HepG2 (cell line): ENCODE measurements at regions not wholly inside any gene's neighbourhood (a gene's known extent, or its start where the extent isn't known, plus 50 kb on each side); places are given as distances from the start of the nearest gene placed in this dataset.

ENCODE experiments used
- ATAC-seq: fragments of 200-7000 bp; cut with Tn5 transposase; 3 replicates; pipeline ENCODE4 v1.9.1; 2020; ENCODE audit warnings: mild to moderate bottlenecking, moderate library complexity
- BruUV-seq: library from RNA; stranded (reverse); fragments of 400-500 nt; replicated peaks from 2 replicates; lab custom pipeline; 2021; lab: Mats Ljungman, UMichigan
- CTCF ChIA-PET: fragments of 300-600 bp; formaldehyde crosslinking; extraction: SDS; loops from one replicate; lab custom pipeline; 2021; ENCODE audit warnings: low total read pairs, inconsistent platforms, low intra/inter-chr PET ratio; lab: Yijun Ruan, JAX
- POLR2A ChIA-PET: fragments of 350-600 bp; sonication (Branson Sonifier 250); formaldehyde crosslinking; loops from one replicate; lab custom pipeline; 2020; ENCODE audit warnings: antibody characterized with exemption, inconsistent platforms; lab: Yijun Ruan, JAX
- DNase-seq: peaks from one replicate; pipeline ENCODE4 v3.0.0-alpha.2; 2015; ENCODE audit warnings: low spot score
- FAIRE-seq: peaks from 3 replicates; lab custom pipeline; 2011; peaks lifted over from hg19 to GRCh38; lab: Jason Lieb, UNC
- H2AFZ ChIP-seq: one replicate; pipeline ENCODE4 v1.6.1; 2011; ENCODE audit warnings: low read length, inconsistent platforms
- H3K27ac ChIP-seq: fragments of 300-600 bp; 3 replicates; pipeline ENCODE4 v1.8.0; 2011; ENCODE audit warnings: mixed run types, mild to moderate bottlenecking, mixed read lengths, low read length, inconsistent platforms; ENCODE audit not compliant: insufficient read depth; ENCODE audit errors: extremely low read length
- H3K27me3 ChIP-seq, 2 experiments: fragments of 200-600 bp in 1 of 2; 2 replicates in 1 of 2; 3 replicates in 1 of 2; pipeline versions ENCODE4 v1.6.0 to v1.8.0; 2011; ENCODE audit warnings: low read length in 2 of 2, mild to moderate bottlenecking in 2 of 2, moderate library complexity in 2 of 2, inconsistent platforms in 1 of 2; ENCODE audit not compliant: insufficient read depth in 2 of 2, control insufficient read depth in 1 of 2
- H3K36me3 ChIP-seq, 2 experiments: fragments of 200-600 bp in 1 of 2; replicated peaks in 1 of 2; 2 replicates in 1 of 2; 3 replicates in 1 of 2; pipeline versions ENCODE4 v1.5.1 to v1.8.0; 2011; ENCODE audit warnings: low read length in 2 of 2, inconsistent platforms in 1 of 2; ENCODE audit not compliant: insufficient read depth in 2 of 2, control insufficient read depth in 1 of 2
- H3K4me1 ChIP-seq: 2 replicates; pipeline ENCODE4 v1.5.1; 2012; ENCODE audit warnings: low read length, inconsistent platforms; ENCODE audit not compliant: insufficient read depth
- H3K4me2 ChIP-seq: 2 replicates; pipeline ENCODE4 v1.6.0; 2011; ENCODE audit warnings: low read depth, low read length, inconsistent platforms
- H3K4me3 ChIP-seq, 3 experiments: fragments of 200-600 bp in 1 of 3; sonication (generic), shearing (Covaris generic) in 1 of 3; replicated peaks in 1 of 3; 2 replicates each; pipeline ENCODE4 v1.5.1; 2011 to 2016; ENCODE audit warnings: low read length in 3 of 3, inconsistent platforms in 2 of 3, low read depth in 2 of 3, mild to moderate bottlenecking in 2 of 3, control low read depth in 1 of 3, mixed read lengths in 1 of 3; ENCODE audit not compliant: insufficient read depth in 1 of 3
- H3K79me2 ChIP-seq: one replicate; pipeline ENCODE4 v1.6.1; 2011; ENCODE audit warnings: low read length, inconsistent platforms; ENCODE audit not compliant: insufficient read depth
- H3K9ac ChIP-seq: 2 replicates; pipeline ENCODE4 v1.6.0; 2011; ENCODE audit warnings: mild to moderate bottlenecking, low read depth, low read length, inconsistent platforms; ENCODE audit not compliant: insufficient read depth
- H3K9me3 ChIP-seq: 2 replicates; pipeline ENCODE4 v1.5.1; 2012; ENCODE audit warnings: mild to moderate bottlenecking, low read length
- H4K20me1 ChIP-seq: 2 replicates; pipeline ENCODE4 v1.6.0; 2011; ENCODE audit warnings: inconsistent platforms, mild to moderate bottlenecking, low read length, moderate library complexity; ENCODE audit not compliant: insufficient read depth
- GATAD2A ChIP-seq: IDR thresholded peaks from 2 replicates; pipeline ENCODE4 v1.6.1; 2016
- HMGXB3 ChIP-seq: sonication (generic); formaldehyde crosslinking; IDR thresholded peaks from 2 replicates; pipeline ENCODE4 v1.4.0; 2020; ENCODE audit warnings: missing genetic modification reagents, borderline replicate concordance
- SAP130 ChIP-seq: IDR thresholded peaks from 2 replicates; pipeline ENCODE4 v1.6.1; 2016; ENCODE audit warnings: low read depth
- ZNF83 ChIP-seq: sonication (generic); formaldehyde crosslinking; IDR thresholded peaks from 2 replicates; pipeline ENCODE4 v1.4.0; 2020; ENCODE audit warnings: missing genetic modification reagents, mild to moderate bottlenecking, borderline replicate concordance
- WGBS: methylation state at CpG from one replicate; pipeline ENCODE4 v1.1.6; 2017; ENCODE audit warnings: low lambda C conversion rate; 5-methylcytosine and 5-hydroxymethylcytosine counted together
- in situ Hi-C: cut with HindIII; loops from 2 replicates; pipeline ENCODE4 v1.10.0; 2017; ENCODE audit warnings: low pct_unique_long_range_greater_than_20kb; ENCODE audit not compliant: extremely low pct_ligation_motif_present
- intact Hi-C: fragments of 100-400 bp; cut with micrococcal nuclease; formaldehyde crosslinking; loops from one replicate; pipeline ENCODE4 v1.10.0; 2022; ENCODE audit not compliant: unreplicated experiment
- TF ChIP-seq, protein P1 (sequence below): sonication (generic); formaldehyde crosslinking; IDR thresholded peaks from 2 replicates; pipeline ENCODE4 v1.4.0; 2020; ENCODE audit warnings: missing genetic modification reagents

DNA sequence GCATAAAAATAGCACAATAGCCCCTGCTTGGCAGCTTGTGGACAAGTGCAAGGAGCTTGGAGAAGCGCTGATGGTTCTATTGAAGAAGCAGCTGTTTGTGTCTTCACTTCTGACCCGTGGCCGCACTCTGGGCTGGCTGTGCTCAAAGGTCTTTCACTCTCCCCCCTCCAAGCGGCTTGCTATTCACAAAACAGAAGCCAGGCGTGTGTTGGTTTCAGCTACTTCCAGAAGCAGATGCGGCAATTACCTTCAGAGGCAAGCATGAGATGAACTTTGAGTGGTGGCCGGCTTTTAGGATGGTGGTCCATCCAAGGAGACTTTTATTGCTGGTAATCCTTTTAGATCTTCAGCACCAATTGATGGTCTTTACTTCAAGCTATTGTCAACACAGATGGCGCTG is 188.5 kb upstream of the ARGLU1 start:
- FAIRE-seq = no peak
- intact Hi-C loops (no loop called here), in situ Hi-C loops (no loop called here)
- Histone ChIP-seq H2AFZ (no peak overlapping the region), H4K20me1 (no peaks in the 10 kb centered on the region), H3K79me2 (no peaks in the 10 kb centered on the region), H3K27ac (no peak overlapping the region), H3K9me3 (no peaks in the 10 kb centered on the region), H3K27me3 (no peaks in the 10 kb centered on the region), H3K36me3 (no peaks in the 10 kb centered on the region), H3K9ac (no peak overlapping the region), H3K4me1 (no peaks in the 10 kb centered on the region), H3K4me2 (no peak overlapping the region), H3K4me3 (no peak overlapping the region)
- no TSS peak for BruUV-seq
- ATAC-seq = no peak
- TF ChIP-seq SAP130 (CRISPR knock-in tag) = no peak
- no peak for TF ChIP-seq ZNF83 (CRISPR knock-in tag)
- no peak for TF ChIP-seq HMGXB3 (CRISPR knock-in tag)
- no peak for DNase-seq
- ChIA-PET POLR2A (no interaction called here), CTCF (no interaction called here)
- 3% methylated on average over 7 of the region's 8 CpGs for WGBS

DNA sequence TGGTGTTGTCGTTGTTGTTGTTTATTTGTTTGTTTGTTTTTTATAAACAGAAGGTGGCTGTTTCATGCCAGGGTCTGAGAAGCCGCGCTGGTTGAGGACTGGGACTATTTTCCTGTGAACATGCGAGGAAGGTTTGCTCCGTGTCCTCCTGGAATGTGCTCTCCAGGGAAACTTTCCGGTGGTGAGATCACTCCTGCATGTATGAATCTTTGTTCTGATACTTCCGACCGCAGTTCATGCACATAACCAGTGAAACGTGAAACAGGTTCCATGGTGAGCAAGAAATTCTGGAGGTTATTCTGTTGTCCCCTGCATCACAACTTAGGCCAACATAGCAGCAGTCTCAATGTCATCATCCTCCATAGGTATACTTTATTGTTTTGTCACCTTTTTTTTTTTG is 187.6 kb upstream of the ARGLU1 start:
- Histone ChIP-seq H3K27me3 (no peaks in the 10 kb centered on the region), H3K4me1 (peaks cover 2% of the 10 kb centered on the region), H2AFZ (no peak overlapping the region), H3K36me3 (no peaks in the 10 kb centered on the region), H4K20me1 (no peaks in the 10 kb centered on the region), H3K4me2 (no peak overlapping the region)
- intact Hi-C loops = no loop called here
- WGBS = 58% methylated on average over 9 of the region's 9 CpGs
- FAIRE-seq (no peak), ATAC-seq (no peak)
- BruUV-seq = no TSS peak
- in situ Hi-C loops = no loop called here
- POLR2A ChIA-PET = no interaction called here
- TF ChIP-seq GATAD2A (CRISPR knock-in tag) = no peak
- TF ChIP-seq, protein P1, sequence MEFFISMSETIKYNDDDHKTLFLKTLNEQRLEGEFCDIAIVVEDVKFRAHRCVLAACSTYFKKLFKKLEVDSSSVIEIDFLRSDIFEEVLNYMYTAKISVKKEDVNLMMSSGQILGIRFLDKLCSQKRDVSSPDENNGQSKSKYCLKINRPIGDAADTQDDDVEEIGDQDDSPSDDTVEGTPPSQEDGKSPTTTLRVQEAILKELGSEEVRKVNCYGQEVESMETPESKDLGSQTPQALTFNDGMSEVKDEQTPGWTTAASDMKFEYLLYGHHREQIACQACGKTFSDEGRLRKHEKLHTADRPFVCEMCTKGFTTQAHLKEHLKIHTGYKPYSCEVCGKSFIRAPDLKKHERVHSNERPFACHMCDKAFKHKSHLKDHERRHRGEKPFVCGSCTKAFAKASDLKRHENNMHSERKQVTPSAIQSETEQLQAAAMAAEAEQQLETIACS = no peak
- TF ChIP-seq, all 625 proteins: peak for 0
- no peaks in the 10 kb centered on the region for H3K9me3 ChIP-seq
- no peak overlapping the region for H3K9ac ChIP-seq
- CTCF ChIA-PET = no interaction called here
- H3K27ac ChIP-seq = no peak overlapping the region
- H3K79me2 ChIP-seq = no peaks in the 10 kb centered on the region
- no peak for DNase-seq
- no peak overlapping the region for H3K4me3 ChIP-seq
